GM21717 (cell line): ENCODE measurements at regions not wholly inside any gene's neighbourhood (a gene's known extent, or its start where the extent isn't known, plus 50 kb on each side); places are given as distances from the start of the nearest gene placed in this dataset.
A peak's percentile ranks its signal among the peaks of the same experiment; 100 is the strongest.
"Not testable (repeated sequence)": the region's sequence is repeated elsewhere in the genome, so short reads cannot be mapped to it uniquely, and the experiment has no call there.

Experiments
- ATAC-seq: cut with Tn5 transposase; IDR thresholded peaks from one replicate; pipeline ENCODE4 v1.9.1; 2021; ENCODE audit warnings: mild to moderate bottlenecking, moderate library complexity; ENCODE audit not compliant: unreplicated experiment

GRCh38 chr11:107276077-107276476 is 181.5 kb downstream of the CWF19L2 start:
- ATAC-seq, result no peak

- ATAC-seq, result no peak
These were observed 182.0 kb downstream of the CWF19L2 start for GRCh38 chr11:107275632-107276031.

DNA sequence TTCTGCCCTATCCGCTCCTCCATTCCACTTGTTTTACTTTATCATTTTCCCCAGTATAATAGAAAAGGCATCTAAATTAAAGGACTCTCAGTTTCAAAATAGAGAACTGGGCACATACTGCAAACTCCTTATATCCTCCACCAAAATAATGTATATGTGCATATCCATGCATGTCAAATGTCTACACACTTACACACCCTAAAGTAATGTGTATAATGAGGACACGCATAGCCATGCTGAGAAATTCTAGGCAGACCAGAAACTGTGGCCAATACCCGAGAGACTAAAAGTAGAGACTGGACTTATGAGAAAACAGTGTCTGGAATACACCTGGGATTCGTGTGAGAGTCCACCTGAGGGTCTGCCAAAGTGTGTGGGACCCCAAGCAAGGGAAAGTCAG is 183.5 kb downstream of the CWF19L2 start:
- ATAC-seq, result no peak

- no peak for ATAC-seq
These were observed 185.1 kb downstream of the CWF19L2 start for GRCh38 chr11:107272561-107272960.

DNA sequence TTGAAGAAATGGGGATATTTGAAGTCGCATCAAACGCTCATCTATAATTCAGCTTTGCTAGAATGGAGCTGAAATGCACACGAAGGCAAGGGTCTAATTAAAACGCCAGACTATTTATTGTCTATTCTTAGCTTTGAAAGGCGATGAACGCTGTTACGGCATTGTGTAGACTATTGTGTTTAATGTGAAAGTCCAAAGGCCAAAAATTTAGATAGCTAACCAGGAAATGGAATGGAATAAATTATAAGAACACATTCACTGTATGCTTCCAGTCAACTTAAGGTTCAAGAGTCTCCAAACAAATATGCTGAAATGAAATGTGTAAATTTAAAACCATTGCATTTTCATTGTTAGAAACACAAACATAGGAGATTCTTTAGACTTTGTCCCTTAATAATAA is 186.2 kb downstream of the CWF19L2 start:
- no peak for ATAC-seq

DNA sequence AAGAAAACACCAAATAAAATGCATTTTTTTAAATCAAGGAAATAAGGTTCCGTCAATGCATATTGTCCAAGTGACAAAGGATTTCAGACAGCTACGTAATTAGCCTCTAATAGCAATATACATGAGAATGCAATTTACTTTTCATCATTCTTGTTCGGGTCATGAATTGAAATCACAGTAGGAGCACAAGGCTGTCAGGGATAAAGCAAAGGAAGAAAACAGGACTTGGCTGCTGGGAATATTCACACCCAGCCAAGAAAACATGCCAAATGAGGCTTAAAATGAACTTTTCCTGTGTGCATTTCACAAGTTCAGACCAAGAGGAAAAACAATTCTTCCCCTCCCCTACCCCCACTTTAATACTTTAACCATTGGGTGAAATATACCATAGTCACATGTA is 188.6 kb downstream of the CWF19L2 start:
- no peak for ATAC-seq

- no peak for ATAC-seq
These were observed 191.2 kb downstream of the CWF19L2 start for GRCh38 chr11:107266455-107266854.

- no peak for ATAC-seq
These were observed 192.0 kb downstream of the CWF19L2 start for GRCh38 chr11:107265591-107266121.

GRCh38 chr11:107263844-107264563 is 193.6 kb downstream of the CWF19L2 start:
- peak; percentile 78 for ATAC-seq

DNA sequence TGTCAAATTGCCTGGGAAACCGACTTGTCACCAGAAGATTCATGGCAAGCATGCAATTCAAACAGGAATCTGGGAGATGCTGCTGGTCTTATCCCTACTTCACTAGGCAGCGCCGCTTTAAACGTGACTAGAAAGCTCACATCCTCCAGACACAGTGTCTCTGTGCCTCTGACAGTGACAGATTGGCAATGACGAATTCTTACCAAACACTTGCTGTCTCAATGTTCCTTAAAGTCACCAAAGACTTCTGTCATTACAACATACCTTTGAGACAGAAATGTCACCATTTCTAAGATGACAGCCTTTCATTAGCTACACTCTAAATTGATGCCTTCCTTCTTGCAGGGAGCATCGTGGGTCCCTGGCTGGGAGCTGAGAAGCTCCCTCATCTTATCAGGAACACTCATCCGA is 197.8 kb downstream of the CWF19L2 start:
- no peak for ATAC-seq

GRCh38 chr11:107257710-107258109 is 199.9 kb downstream of the CWF19L2 start:
- no peak for ATAC-seq

- not testable (repeated sequence) for ATAC-seq
These were observed 204.0 kb downstream of the CWF19L2 start for GRCh38 chr11:107253661-107254060.

DNA sequence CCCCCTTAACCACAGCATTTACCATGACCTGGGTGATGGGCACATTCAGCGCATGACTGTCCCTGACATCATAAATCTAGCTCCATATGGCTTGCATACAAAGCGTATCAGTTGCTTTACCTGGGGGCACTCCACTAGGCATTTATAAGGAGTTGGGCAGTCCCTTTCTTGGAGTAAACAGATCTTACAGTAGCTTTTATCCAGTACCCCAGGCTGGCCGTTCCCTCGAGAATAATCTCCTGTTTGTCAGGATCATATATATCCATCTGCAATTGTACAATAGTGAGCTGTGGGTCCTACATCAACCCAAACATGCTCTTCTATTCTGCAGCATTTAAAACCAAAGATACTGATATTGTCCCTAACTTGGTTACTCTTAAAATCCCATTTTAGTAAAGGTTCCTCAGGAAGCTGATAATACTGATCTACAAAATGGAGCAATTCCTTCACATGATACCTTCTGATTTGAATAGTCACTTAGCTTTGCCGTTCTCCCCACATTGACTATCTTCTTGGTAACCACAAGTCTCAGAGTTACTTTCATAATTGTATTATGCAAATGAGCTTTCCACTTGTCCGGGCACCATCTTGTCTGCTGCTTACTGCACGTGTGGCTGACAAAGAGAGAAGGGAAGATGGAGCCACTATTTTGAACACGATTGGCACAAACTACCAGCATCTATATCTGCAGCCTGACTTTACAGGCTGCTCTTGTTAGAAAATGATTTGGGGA is 205.0 kb downstream of the CWF19L2 start:
- ATAC-seq, result peak; percentile 99

DNA sequence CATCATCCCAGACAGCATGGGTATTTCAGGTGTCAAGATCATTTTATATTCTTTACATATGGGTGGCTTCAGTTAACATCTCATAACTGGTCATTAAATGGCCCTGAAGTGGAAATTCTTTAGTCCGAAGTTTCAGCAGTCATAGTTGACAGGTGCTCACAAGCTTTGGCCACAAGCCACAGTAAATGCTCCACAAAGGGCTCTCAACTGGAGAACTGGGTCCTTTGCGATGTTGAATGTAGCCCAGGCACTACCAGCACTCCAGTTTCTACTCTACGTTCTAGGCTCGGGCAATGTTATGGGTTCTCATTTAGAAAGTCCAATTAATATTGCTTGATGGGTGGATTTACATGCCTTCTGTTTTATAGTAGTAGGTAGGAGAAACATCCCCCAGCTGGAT is 206.3 kb downstream of the CWF19L2 start:
- ATAC-seq, result no peak

DNA sequence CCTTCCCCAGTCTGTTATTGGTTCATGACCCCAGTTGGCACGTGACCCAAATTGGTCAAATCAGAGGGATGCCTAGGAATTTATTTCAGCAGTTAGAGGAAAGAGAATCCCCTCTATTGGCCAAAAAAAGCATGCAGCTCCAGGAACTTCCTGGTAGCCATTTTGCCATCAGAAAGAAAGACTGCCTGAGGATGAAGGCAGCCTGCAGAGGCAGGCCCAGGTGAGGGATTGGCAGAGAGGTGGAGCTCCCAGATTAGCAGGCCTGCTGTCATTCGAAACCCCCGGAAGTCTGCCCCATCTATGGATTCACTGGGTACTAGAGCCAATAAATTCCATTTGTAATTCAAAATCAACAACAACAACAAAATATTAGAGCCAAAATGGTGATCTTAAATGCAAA is 207.6 kb downstream of the CWF19L2 start:
- no peak for ATAC-seq

- ATAC-seq, result no peak
These were observed 208.6 kb downstream of the CWF19L2 start for GRCh38 chr11:107249054-107249453.

- ATAC-seq, result no peak
These were observed 210.3 kb downstream of the CWF19L2 start for GRCh38 chr11:107247167-107247861.

DNA sequence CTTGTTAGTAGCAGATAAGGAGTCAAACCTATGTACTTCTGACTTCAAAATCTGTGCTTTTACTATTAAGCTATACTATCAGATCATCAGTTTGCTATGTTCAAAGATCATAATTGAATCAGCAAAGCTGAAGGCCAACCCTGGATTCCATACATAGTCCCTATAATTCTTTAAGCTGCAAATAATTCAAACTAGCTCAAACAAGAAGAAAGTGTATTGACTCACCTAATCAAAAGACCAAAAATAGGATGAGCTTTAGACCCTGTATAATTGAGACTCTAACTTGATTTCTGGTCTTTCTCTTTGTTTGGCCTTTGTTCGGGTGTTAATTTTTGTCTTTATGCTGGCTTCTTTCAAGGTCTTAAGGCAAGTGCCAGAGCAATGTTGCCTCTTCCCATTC is 213.7 kb downstream of the CWF19L2 start:
- ATAC-seq, result no peak

DNA sequence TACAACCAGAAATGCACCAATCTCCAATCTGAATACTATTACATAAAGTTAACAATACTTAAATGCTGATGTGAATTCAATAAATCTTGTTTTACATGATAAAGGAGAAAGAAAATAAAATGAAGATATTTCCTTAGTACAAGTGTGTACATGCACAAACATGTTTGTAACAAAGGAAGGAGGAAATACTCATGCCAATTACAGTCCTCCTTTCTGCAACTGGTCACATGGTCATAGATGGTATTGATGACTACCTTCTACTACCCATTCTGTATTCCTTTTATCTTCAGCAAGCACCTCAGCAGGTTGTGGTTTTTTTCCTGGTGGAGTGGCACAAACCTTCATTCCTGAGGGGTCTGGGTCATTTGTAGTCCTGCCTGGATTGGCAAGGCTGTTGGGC is 214.2 kb upstream of the GUCY1A2 start:
- no peak for ATAC-seq

- ATAC-seq, result no peak
These were observed 206.6 kb upstream of the GUCY1A2 start for GRCh38 chr11:107224836-107225235.

DNA sequence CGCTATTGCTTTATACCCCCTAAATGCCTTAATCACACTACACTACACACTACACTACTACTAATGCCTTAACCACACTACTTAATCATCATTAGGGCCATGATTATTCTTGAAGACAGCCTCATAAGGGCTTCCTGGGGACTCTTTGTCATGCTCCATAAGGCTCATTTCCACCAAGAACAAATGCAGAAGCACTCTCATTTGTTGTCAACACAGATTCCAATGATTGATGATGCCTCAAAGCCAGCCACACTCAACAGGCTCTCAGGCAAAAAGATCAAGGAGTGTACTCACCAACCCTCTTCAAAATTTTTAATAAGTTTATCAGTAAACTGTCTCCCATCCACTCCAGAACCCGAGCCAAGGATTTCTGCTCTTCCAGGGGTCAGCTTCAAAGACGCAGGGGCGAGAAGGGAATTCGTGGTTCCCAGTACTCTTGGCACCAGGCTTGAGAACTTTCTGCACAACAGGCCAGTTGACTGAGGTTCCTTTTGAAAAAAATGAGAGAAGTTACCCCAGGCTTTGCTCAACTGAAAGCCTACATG is 204.7 kb upstream of the GUCY1A2 start:
- no peak for ATAC-seq
